ENCODE measurements at regions not wholly inside any gene's neighbourhood (a gene's known extent, or its start where the extent isn't known, plus 50 kb on each side); places are given as distances from the start of the nearest gene placed in this dataset.
A peak's percentile ranks its signal among the peaks of the same experiment; 100 is the strongest.

DNA sequence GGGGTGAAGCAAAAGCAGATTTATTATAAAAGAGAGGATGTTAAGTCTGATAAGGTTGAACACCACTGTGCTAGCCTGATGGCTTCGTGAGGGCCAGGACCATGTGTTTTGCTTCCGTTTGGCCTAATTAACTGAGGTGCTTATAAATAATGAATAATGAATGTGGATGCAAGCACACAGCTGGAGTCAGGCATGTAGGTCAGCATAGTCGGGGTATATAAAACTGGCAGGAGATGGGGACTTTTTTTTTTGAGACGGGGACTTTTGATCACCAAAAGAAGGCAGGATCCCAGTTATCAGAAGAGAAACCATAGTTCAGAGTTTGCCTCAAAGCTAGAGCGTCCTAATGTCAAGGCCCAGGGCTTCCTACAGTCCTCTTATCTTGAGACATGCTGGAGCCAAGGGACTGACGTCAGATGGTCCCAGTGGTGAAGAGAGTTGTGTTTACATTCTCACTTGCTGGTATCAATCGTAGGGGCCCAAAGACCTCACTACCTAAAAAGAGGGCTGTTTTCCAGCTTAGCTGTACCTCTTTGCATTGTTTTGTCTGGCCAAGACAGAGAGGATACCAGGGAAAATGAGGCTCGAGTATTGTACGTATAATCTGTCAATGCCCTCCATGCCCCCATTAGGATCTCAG lies 50.4 kb downstream of the RTL9 start:
- no peak for DNase-seq (ENCODE audit: low spot score)

GRCh38 chrX:110409925-110410324 lies 51.3 kb downstream of the RTL9 start:
- no peak for DNase-seq (ENCODE audit: low spot score)

- no peak for DNase-seq (ENCODE audit: low spot score)
Observed at GRCh38 chrX:110410603-110411002, 52.0 kb downstream of the RTL9 start.

DNA sequence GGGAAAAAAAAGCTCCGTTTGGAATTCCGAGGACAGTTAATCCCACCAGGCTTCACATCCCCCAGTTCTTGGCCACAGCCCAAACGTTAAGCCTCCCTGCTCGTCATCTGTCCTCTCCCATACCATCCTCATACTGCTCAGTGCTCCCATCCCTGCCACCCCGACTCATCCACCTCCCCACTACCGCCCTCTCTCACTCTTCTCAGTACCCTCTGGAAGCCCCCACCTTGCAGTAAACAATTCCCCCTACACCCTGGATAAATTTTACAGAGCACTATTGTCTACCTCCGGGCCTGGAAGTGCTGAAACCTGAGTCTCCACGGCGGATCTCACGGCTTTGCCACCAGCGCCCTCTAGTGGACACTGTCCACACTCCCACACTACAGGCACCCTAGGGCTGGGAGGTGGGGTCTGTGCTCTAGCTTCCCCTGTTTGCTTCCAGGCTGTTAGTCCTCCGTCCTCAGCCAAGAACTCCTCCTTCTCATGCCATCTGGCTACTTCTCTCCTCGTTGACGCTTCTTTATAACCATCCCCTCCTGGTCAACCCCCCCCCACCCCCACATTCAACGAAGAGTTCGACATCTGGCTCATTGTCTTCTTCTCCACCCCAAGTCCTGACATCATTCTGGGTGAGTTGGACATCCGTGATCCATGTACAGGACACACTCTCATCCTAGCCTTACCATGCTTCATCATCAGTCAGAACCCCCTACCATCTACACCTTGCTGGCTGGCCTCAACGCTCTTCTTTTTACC lies 54.5 kb downstream of the RTL9 start:
- peak; percentile 66 for DNase-seq (ENCODE audit: low spot score)

DNA sequence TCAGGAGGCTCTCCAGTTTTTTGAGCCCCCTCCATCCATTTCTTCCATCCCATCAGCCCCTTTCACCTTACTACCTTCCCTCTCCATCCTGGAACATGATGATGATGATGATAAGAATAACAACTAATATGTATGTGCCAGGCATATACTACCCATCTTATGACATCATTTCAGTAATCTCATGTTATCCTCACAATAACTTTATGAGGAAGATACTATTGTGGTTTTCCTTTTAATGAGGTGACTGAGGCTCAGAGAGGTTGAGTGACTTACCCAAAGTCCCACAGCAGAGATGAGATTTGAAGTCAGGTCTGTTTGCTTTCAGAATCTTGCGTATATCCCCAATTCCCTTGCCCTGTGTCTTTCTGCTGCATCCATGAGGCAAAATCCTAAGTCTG lies 55.1 kb downstream of the RTL9 start:
- DNase-seq (ENCODE audit: low spot score) = no peak

DNA sequence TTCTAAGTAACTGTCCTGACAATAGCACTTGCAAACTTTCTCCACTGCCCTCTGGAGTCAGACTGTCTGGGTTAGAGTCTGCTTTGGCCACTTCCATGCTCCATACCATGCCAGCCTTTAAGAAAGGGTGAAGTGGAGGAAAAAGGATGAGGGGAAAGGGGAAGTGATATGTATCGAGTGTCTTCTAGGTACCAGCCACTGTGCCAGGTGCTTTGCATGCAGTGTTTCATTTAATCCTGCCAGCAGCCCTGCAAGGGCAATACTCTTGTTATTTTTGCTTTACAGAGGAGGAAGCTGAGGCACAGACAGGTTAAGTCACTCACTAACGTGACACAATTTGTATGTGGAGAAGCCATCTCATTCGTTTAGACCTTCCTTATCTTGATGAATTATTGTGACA lies 55.6 kb downstream of the RTL9 start:
- no peak for DNase-seq (ENCODE audit: low spot score)

DNA sequence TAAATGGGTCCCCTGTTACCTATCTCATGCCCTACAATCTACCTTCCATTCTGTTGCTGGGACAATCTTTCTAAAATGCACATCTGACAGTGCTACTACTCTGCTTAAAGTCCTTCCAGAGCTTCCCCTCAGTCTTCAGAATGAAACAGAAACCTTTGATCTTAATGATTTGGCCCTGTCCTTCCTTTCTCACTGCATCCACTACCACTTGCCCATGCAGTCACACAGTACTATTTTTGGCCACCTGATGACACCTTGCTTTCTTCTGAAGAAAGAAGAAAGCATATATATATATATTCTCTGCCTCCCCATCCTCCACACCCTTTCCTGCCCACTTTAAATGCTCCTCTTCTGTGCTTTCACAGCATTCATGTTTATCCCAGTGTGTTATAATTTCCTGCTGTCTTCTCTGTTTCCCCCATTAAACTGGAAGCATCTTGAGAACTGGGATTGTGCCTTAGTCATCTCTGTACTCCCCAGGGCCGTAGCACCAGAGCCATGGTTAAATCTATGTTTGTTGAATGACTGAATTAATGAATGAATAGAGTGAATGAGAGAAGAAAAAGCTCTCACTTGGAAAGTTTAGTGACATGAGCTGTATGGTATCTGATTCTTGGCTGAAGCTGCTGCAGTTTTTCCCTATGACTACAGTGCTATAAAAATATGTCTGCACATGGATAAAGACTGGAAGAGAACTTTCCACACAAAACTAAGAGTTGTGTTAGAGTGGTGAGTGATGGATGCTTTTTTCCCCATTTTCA lies 56.2 kb downstream of the RTL9 start:
- no peak for DNase-seq (ENCODE audit: low spot score)

DNA sequence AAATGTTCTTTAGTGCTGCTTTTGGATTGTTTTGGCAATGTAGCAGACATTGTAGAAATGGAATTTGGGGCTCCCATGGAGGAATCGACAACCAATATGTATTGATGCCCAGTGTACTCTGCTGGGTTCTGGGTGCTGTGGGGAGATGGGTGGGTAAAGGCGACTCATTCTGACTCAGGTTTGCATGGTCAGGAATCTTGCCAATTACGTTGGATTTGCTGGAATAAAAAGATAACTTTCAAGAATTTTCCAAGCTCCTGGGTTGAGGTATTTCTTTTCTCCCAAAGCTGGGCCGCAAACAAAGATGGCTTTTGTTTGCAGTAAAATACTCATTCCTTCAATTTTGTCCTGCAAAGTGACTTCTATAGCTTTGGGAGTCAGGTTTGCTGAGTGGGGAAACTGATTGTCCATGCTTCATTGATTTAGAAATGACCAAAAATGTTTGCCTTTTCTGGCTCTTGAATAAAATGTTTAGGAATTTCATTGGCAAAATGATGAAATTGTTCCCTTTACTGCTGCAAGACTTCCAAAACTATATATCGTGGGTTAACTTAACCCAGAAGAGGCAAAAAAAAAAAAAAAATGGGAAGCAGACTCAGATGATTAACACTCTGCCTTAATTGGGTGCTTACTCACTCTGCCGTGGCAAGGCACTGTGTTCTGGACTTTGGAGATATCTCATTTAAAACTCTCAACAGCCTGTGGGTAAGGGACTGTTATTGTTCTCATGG lies 57.0 kb downstream of the RTL9 start:
- DNase-seq (ENCODE audit: low spot score) = no peak

DNA sequence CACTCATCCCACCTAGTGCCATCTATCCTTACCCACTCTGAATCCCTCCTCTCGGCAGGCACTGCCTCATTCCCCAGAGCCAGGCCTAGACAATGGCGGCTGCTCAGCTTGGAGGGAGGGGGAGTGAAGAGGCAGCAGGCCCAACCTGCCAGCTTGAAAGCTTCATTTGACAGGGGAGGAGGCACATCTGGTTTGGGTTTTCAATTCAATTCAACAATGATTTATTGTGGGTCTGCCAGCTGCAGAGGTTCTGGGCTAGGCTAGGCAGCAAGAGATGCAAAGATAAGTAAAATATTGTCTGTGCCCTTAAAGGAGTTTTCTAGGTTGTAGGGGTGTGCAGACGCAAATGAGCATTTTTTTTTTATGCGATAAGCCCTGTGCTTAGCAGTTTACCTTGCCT lies 58.5 kb downstream of the RTL9 start:
- no peak for DNase-seq (ENCODE audit: low spot score)

DNA sequence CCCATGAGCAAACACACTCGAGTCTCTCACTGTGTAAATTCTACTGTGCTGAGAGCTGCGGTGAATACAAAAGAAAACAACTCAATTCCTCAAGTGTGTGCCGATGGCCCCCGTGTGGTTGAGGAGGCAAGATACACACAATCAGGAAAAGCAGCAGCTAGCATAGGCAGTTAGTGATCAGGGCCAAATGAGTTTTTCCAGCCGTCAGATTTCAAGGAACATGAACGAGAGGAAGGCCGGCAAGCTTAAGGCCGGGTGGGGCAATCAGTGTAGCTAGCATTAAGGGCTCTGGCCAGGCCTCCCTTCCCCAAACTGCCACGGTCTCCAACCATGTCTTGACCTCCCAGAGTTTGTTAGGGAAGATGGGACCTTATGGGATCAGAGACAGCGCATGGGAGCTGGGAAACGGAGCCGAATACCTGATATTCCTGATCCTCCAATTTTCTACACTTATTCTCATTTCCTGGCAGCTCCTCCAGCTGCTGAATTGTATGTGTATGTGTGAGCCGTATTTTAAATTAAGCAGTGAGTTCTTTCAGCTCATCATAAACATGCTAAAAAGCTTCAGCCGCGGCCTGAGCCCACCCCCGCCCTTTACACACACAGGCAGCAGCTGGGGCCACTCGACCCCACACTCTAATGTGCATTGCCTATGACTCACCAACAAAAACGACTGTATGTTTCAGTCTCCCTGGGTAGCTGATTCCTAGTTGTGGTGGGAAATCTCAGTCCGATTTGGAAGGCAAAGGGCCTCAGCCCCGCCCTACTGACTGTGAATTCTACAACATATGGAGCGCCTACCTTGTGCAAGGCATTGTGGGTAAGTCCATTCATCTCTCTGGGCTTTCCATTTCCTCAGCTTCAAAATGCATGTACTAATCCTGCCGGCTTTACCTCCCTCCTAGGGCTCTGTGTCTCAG lies 59.9 kb downstream of the RTL9 start:
- peak; percentile 66 for DNase-seq (ENCODE audit: low spot score)

- no peak for DNase-seq (ENCODE audit: low spot score)
Observed at GRCh38 chrX:110419512-110419911, 60.9 kb downstream of the RTL9 start.

GRCh38 chrX:110420771-110421499 lies 62.3 kb downstream of the RTL9 start:
- no peak for DNase-seq (ENCODE audit: low spot score)

GRCh38 chrX:110421500-110422455 lies 63.1 kb downstream of the RTL9 start:
- no peak for DNase-seq (ENCODE audit: low spot score)

DNA sequence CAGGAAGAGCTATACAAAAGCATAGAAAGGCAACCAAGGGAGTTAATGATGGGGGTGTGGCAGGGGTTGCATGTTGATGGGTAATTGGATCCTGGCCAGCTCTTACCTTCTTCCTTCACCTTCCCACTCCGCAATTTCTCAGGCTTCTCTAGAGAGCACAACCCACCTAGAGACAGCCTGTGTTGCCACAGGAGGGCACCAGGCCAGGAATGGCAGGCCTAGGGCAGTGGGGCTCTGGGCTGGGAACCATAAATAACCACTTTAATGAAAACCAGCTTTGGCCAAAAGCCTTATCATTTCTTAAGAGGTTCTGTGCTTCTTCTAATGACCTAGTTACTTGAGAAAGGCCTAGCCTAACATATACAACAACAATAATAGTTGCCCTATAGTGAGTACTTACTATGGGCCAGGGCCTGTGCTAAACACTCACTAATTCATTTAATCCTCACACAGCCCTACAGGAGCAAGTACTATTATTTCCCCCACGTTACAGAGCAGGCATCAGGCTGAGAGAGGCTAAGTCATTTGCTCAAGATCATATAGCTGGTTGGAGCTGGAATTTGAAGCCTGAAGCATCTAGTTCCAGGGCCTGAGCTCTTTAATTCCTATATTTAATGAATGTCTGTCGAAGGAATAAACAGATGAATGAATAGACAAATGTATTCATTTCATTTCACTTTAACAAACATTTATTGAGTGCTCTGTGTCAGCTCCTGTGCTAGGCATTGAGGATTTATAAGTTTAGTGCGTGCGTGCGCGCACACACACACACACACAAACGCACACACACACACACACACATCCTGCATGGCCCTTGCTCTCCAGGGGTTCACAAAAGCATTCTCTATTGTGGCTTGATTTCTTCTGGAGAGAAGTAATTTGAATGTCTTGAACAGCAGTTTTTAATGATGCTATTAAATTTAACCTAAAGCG lies 66.8 kb downstream of the RTL9 start:
- no peak for DNase-seq (ENCODE audit: low spot score)

DNA sequence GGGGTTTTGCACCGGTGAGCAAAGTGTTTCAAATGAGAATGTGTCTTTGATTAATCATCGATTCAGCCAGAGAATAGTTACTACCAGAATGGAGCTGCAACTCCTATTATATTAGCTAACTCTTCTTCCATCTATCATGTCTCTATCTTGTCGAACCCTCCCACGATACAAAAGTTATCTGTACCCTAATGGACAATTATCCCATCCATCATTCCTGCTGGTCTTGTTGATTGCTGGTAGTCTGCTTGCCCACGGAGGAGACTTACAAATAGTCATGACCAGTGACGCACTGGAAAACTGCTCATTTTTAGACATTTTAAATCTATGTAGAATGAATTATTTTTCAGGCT lies 67.5 kb downstream of the RTL9 start:
- DNase-seq (ENCODE audit: low spot score) = no peak

DNA sequence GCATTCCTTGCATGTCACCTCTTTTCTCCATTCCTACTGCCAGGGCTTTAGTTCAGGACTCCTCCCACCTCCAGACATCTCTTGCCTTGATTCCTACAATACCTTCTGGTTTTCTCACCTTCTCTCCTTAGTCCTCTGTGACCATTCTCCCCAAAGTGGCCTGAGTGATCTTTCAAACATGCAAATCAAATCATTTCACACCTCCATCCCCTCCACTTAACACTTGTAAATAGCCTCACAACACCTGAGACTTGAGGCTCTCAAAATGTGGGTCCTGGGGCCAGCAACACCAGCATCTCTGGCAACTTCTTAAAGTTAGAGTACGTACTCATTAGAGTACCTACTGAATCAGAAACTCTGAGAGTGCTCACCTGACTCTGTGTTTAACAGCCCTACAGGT lies 68.4 kb downstream of the RTL9 start:
- no peak for DNase-seq (ENCODE audit: low spot score)

DNA sequence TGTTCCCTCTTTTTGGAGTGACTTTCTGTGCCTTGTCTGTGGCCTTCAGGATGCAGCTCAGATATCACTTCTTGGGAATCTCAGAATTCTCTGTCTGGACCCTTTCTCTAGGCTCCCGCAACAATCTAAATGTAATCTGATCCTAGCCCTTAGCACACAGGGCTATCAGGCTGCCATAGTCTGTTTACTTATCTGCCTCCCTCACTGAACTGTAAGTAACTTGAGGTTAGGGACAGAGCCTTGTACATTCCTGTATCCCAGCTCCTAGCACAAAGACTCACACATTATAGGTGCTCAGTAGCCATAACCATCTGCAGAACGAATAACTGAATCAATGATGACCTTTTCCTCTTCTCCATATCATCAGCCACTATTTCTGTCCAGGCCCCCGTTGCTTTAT lies 69.5 kb downstream of the RTL9 start:
- no peak for DNase-seq (ENCODE audit: low spot score)

- DNase-seq (ENCODE audit: low spot score) = no peak
Observed at GRCh38 chrX:110430293-110431076, 71.8 kb downstream of the RTL9 start.

Data from GM03348 (cell line).